ENCODE measurements at regions not wholly inside any gene's neighbourhood (a gene's known extent, or its start where the extent isn't known, plus 50 kb on each side); places are given as distances from the start of the nearest gene placed in this dataset.

GRCh38 chr13:47158593-47158992 lies 261.7 kb upstream of the HTR2A start:
- peaks cover 7% of the 10 kb centered on the region for H3K9me3 Mint-ChIP-seq
- no peak overlapping the region for H3K4me3 Mint-ChIP-seq
- peaks cover 4% of the 10 kb centered on the region for H3K27me3 Mint-ChIP-seq (ENCODE audit: insufficient read depth)
- H3K36me3 Mint-ChIP-seq (ENCODE audit: low read depth) = no peaks in the 10 kb centered on the region
- no peak overlapping the region for H3K27ac Mint-ChIP-seq
- intact Hi-C loops (cut with micrococcal nuclease) = no loop called here
- no peaks in the 10 kb centered on the region for H3K4me1 Mint-ChIP-seq (ENCODE audit: low read depth)
- no peak for DNase-seq (ENCODE audit: low spot score)

DNA sequence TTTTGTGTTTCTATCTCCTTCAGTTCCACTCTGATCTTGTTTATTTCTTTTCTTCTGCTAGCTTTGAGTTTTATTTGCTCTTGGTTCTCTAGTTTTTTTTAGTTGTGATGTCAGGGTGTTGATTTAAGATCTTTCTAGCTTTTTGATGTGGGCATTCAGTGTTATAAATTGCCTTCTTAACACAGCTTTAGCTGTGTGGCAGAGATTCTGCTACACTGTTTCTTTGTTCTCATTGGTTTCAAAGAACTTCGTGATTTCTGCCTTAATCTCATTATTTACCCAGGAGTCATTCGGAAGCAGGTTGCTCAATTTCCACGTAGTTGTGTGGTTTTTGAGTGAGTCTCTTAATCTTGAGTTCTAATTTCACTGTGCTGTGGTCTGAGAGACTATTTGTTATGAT lies 251.7 kb upstream of the HTR2A start:
- Mint-ChIP-seq H3K36me3 (ENCODE audit: low read depth) (no peaks in the 10 kb centered on the region), H3K27me3 (ENCODE audit: insufficient read depth) (peaks cover 8% of the 10 kb centered on the region), H3K4me3 (no peak overlapping the region), H3K4me1 (ENCODE audit: low read depth) (peaks cover 7% of the 10 kb centered on the region), H3K27ac (no peak overlapping the region), H3K9me3 (no peaks in the 10 kb centered on the region)
- intact Hi-C loops (cut with micrococcal nuclease) = no loop called here
- DNase-seq (ENCODE audit: low spot score) = no peak

DNA sequence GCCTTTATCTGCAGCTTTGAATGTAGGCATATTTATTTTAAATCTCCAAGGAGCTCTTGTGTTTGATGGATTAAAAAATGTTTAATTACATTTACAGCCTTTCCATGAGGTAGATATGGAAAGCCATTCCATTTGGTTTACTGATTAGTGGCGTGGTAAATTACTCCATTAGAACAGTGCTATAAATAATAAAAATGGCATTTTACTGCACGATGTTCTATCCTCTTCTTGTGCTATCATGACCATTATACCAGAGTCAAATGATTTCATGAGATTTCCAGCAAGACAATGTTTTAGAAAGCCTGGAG lies 250.9 kb upstream of the HTR2A start:
- Mint-ChIP-seq H3K27ac (no peak overlapping the region), H3K36me3 (ENCODE audit: low read depth) (no peaks in the 10 kb centered on the region), H3K27me3 (ENCODE audit: insufficient read depth) (peaks cover 5% of the 10 kb centered on the region), H3K4me3 (no peak overlapping the region), H3K4me1 (ENCODE audit: low read depth) (peaks cover 7% of the 10 kb centered on the region), H3K9me3 (no peaks in the 10 kb centered on the region)
- no peak for DNase-seq (ENCODE audit: low spot score)
- intact Hi-C loops (cut with micrococcal nuclease) = no loop called here

DNA sequence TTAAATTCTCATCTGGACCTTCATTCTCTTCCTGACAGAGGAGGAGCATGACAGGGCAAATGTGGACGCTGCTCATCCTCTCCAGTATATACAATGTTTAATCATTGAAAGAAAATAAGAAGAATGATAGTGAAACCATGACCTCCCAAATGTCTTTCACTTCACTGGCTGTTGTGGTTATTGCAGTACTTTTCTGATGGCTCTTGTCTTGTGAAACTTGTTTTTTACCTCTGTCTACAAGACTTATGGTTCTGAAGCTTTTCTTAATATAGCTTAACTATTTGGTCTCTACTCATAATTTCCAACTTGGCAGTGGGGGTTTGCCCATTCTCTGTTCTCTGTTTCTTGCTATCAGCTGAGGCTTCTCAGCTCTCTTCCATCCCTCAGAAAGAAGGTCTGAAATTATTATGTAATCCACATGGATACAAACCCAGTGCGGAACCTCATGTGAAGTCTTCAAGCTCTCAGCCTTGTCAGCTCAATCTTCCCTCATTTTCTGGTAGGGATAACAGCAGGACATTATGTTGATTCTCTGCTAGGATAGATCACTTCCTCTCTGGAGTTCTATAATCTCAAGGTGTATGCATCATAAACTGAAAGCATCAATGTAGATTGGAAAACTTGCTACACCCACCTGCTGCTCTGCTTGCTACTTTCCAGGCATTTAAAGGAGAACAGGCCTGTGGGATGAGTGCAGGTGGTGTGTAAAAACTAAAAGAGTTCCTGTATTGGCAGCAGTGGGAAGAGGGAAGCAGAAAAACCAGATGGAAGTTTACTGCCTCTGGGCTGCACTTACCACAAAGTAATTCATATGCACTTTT lies 250.3 kb upstream of the HTR2A start:
- intact Hi-C loops (cut with micrococcal nuclease) = no loop called here
- Mint-ChIP-seq H3K36me3 (ENCODE audit: low read depth) (no peaks in the 10 kb centered on the region), H3K4me3 (no peak overlapping the region)

DNA sequence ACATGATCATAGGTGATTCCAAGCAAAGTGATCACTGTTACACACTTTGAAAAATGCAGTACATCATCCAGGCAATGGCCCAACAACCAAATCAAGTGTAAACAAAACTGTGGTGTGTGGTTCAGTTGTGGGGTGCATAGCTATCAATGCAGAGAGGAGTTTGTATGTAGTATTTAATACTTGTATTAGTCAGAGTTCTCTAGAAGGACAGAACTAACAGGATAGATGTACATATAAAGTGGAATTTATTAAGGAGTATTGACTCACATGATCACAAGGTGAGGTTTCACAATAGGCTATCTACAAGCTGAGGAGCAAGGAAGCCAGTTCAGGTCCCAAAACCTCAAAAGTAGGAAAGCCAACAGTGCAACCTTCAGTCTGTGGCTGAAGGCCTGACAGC lies 249.3 kb upstream of the HTR2A start:
- H3K9me3 Mint-ChIP-seq = no peaks in the 10 kb centered on the region
- no peak for DNase-seq (ENCODE audit: low spot score)
- no peak overlapping the region for H3K4me3 Mint-ChIP-seq
- no peak overlapping the region for H3K27ac Mint-ChIP-seq
- H3K4me1 Mint-ChIP-seq (ENCODE audit: low read depth) = peaks cover 7% of the 10 kb centered on the region
- intact Hi-C loops (cut with micrococcal nuclease) = no loop called here
- no peaks in the 10 kb centered on the region for H3K36me3 Mint-ChIP-seq (ENCODE audit: low read depth)
- peaks cover 4% of the 10 kb centered on the region for H3K27me3 Mint-ChIP-seq (ENCODE audit: insufficient read depth)

More for the DNA sequence above, 250.3 kb upstream of the HTR2A start:
- Mint-ChIP-seq H3K4me1 (ENCODE audit: low read depth) (peaks cover 7% of the 10 kb centered on the region), H3K9me3 (no peaks in the 10 kb centered on the region), H3K27ac (no peak overlapping the region), H3K27me3 (ENCODE audit: insufficient read depth) (peaks cover 4% of the 10 kb centered on the region)
- DNase-seq (ENCODE audit: low spot score) = no peak

DNA sequence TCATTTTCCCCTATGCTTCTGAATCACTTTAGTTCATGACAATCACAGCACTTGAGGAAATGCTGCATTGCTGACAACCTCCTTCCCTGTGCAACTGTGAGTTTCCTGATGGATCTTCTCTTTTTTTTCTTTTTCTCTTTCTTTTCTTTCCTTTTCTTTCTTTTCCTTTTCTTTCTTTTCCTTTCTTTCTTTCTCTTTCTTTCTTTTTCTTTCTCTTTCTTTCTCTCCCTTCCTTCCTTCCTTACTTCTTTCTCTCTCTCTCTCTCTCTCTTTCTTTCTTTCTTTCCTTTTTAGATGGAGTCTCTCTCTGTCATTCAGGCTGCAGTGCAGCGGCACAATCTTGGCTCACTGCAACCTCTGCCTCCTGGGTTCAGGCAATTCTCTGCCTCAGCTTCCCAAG lies 247.9 kb upstream of the HTR2A start:
- intact Hi-C loops (cut with micrococcal nuclease) = no loop called here
- no peaks in the 10 kb centered on the region for H3K9me3 Mint-ChIP-seq
- peaks cover 7% of the 10 kb centered on the region for H3K4me1 Mint-ChIP-seq (ENCODE audit: low read depth)
- no peaks in the 10 kb centered on the region for H3K36me3 Mint-ChIP-seq (ENCODE audit: low read depth)
- H3K4me3 Mint-ChIP-seq = no peak overlapping the region
- H3K27me3 Mint-ChIP-seq (ENCODE audit: insufficient read depth) = peaks cover 4% of the 10 kb centered on the region
- no peak overlapping the region for H3K27ac Mint-ChIP-seq
- DNase-seq (ENCODE audit: low spot score) = no peak

DNA sequence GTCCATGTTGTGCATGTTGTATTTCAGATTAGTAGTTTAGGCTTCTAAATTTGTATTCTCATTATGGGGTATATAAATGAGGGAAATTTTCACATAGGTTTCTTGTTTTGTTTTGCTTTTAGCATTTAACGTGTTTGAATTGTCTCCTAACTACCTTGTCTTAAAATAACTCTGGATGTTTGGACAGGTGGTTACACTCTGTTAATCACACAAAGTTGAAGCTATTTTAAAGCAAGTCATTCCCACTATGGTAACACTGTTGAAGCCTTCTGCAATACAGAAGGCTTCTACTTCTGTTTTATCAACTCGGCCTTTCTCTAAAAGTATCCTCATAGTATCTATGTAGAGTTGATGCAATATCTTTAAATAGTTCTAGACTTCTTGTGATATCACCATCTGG lies 245.3 kb upstream of the HTR2A start:
- H3K4me1 Mint-ChIP-seq (ENCODE audit: low read depth) = peaks cover 3% of the 10 kb centered on the region
- no peak overlapping the region for H3K27ac Mint-ChIP-seq
- no peaks in the 10 kb centered on the region for H3K36me3 Mint-ChIP-seq (ENCODE audit: low read depth)
- no peak overlapping the region for H3K4me3 Mint-ChIP-seq
- no peaks in the 10 kb centered on the region for H3K27me3 Mint-ChIP-seq (ENCODE audit: insufficient read depth)
- no peak for DNase-seq (ENCODE audit: low spot score)
- intact Hi-C loops (cut with micrococcal nuclease) = no loop called here
- H3K9me3 Mint-ChIP-seq = no peaks in the 10 kb centered on the region

DNA sequence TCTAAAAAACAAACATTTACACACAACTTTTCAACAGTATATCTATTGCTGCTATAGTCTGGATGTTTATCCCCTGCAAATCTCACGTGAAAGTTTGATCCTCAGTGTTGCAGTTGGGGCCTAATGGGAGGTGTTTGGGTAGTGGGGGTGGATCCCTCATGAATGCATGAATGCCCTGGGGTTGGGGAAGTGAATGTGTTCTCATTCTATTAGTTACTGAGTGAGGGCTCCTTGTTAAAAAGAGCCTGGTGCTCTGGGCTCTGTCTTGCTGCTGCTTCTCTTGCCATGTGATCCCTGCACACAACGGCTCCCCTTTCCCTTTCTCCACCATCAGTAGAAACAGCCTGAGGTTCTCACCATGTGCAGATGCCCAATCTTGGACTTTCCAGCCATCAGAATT lies 242.7 kb upstream of the HTR2A start:
- no peak overlapping the region for H3K4me3 Mint-ChIP-seq
- H3K36me3 Mint-ChIP-seq (ENCODE audit: low read depth) = no peaks in the 10 kb centered on the region
- intact Hi-C loops (cut with micrococcal nuclease) = no loop called here
- no peak overlapping the region for H3K27ac Mint-ChIP-seq
- no peak for DNase-seq (ENCODE audit: low spot score)
- no peaks in the 10 kb centered on the region for H3K9me3 Mint-ChIP-seq
- H3K4me1 Mint-ChIP-seq (ENCODE audit: low read depth) = no peaks in the 10 kb centered on the region
- H3K27me3 Mint-ChIP-seq (ENCODE audit: insufficient read depth) = no peaks in the 10 kb centered on the region

GRCh38 chr13:47136504-47136941 lies 239.7 kb upstream of the HTR2A start:
- DNase-seq (ENCODE audit: low spot score) = no peak
- Mint-ChIP-seq H3K36me3 (ENCODE audit: low read depth) (no peaks in the 10 kb centered on the region), H3K4me3 (no peak overlapping the region), H3K27me3 (ENCODE audit: insufficient read depth) (peaks cover 7% of the 10 kb centered on the region), H3K9me3 (no peaks in the 10 kb centered on the region), H3K27ac (no peak overlapping the region), H3K4me1 (ENCODE audit: low read depth) (no peaks in the 10 kb centered on the region)
- intact Hi-C loops (cut with micrococcal nuclease) = no loop called here

DNA sequence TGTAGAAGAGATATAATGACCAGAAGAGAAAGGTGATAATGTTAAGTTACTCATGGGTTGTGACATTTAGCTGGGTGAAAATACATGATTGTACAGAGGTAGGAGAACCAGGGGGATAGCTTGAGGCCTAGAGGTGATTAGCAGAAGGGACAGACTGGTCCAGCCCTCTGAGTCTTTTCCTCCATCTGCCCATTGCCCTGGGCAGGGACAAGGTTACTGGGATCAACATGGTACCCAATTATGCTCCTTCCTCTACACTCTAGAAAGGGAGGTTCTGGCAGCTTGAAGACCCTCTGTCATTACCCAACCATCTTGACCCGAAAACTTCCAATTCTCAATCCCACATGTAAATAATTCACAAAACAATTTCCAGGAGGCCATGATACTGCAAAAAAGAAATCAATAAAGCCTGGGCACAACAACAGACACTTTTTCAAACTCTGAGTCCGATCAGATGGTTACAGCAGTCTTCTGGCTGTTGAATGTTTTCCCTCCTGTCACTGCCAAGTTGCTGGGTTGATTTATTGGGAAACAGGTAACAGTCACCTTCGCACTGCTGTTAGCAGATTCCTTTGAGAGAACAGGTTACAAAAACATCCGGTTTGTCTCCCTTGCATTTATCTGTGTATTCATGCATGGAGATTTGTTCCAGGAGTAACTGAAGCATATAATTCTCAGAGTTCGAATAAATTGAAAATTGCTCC lies 239.1 kb upstream of the HTR2A start:
- intact Hi-C loops (cut with micrococcal nuclease) = no loop called here
- no peak overlapping the region for H3K4me3 Mint-ChIP-seq
- no peaks in the 10 kb centered on the region for H3K9me3 Mint-ChIP-seq
- DNase-seq (ENCODE audit: low spot score) = no peak
- H3K27me3 Mint-ChIP-seq (ENCODE audit: insufficient read depth) = peaks cover 7% of the 10 kb centered on the region
- no peaks in the 10 kb centered on the region for H3K36me3 Mint-ChIP-seq (ENCODE audit: low read depth)
- H3K27ac Mint-ChIP-seq = no peak overlapping the region
- H3K4me1 Mint-ChIP-seq (ENCODE audit: low read depth) = no peaks in the 10 kb centered on the region

- Mint-ChIP-seq H3K36me3 (ENCODE audit: low read depth) (no peaks in the 10 kb centered on the region), H3K27me3 (ENCODE audit: insufficient read depth) (peaks cover 7% of the 10 kb centered on the region), H3K4me3 (no peak overlapping the region), H3K27ac (no peak overlapping the region), H3K4me1 (ENCODE audit: low read depth) (no peaks in the 10 kb centered on the region), H3K9me3 (no peaks in the 10 kb centered on the region)
- no peak for DNase-seq (ENCODE audit: low spot score)
- intact Hi-C loops (cut with micrococcal nuclease) = no loop called here
Observed at GRCh38 chr13:47134939-47135489, 238.2 kb upstream of the HTR2A start.

- H3K36me3 Mint-ChIP-seq (ENCODE audit: low read depth) = no peaks in the 10 kb centered on the region
- intact Hi-C loops (cut with micrococcal nuclease) = no loop called here
- H3K4me1 Mint-ChIP-seq (ENCODE audit: low read depth) = no peaks in the 10 kb centered on the region
- no peaks in the 10 kb centered on the region for H3K9me3 Mint-ChIP-seq
- H3K4me3 Mint-ChIP-seq = no peak overlapping the region
- DNase-seq (ENCODE audit: low spot score) = no peak
- H3K27me3 Mint-ChIP-seq (ENCODE audit: insufficient read depth) = peaks cover 7% of the 10 kb centered on the region
- H3K27ac Mint-ChIP-seq = no peak overlapping the region
Observed at GRCh38 chr13:47133011-47133445, 236.2 kb upstream of the HTR2A start.

DNA sequence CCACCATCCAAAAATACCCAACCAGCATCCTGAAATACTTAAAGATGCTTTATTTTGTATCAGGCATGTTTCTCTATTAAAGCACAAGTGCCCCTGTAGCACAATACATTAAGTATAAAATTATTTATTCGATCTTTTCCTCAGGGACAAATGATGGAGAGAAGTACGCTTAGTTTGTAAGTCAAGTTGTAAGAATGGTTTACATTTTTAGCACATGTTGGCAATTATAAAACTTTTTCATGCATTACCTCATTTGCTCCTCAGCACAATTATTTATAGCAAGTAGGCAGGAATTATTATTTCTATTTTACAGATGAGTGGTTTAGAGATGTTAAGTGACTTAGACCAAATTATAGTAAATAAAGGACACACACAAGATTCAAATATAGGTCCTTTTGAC lies 232.6 kb upstream of the HTR2A start:
- peaks cover 13% of the 10 kb centered on the region for H3K27me3 Mint-ChIP-seq (ENCODE audit: insufficient read depth)
- H3K4me3 Mint-ChIP-seq = no peak overlapping the region
- intact Hi-C loops (cut with micrococcal nuclease) = no loop called here
- H3K9me3 Mint-ChIP-seq = no peaks in the 10 kb centered on the region
- DNase-seq (ENCODE audit: low spot score) = no peak
- H3K36me3 Mint-ChIP-seq (ENCODE audit: low read depth) = no peaks in the 10 kb centered on the region
- H3K4me1 Mint-ChIP-seq (ENCODE audit: low read depth) = no peaks in the 10 kb centered on the region
- no peak overlapping the region for H3K27ac Mint-ChIP-seq

Data from activated T-helper 1 cell treated with anti-CD3 and anti-CD28 coated beads, Interleukin-12 subunit alpha, Interleukin-12 subunit beta, Interleukin-2, Interleukin-4 antibody, amounts not matched to agents 30 ng/mL and 10 ng/mL and 1 ng/mL, durations not matched to agents 14 hours and 24 hours and 36 hours (primary cell).